IMR-90 (cell line): ENCODE measurements at regions not wholly inside any gene's neighbourhood (a gene's known extent, or its start where the extent isn't known, plus 50 kb on each side); places are given as distances from the start of the nearest gene placed in this dataset.

ENCODE experiments used
- ATAC-seq: fragments of 200-7000 bp; cut with Tn5 transposase; 2 replicates; pipeline ENCODE4 v1.9.1; 2020; ENCODE audit warnings: low read depth, mild to moderate bottlenecking, moderate library complexity
- BruUV-seq: library from RNA; stranded (reverse); fragments of 400-500 nt; replicated peaks from 2 replicates; lab custom pipeline; 2021; lab: Mats Ljungman, UMichigan
- CTCF ChIA-PET: fragments of 300-600 bp; formaldehyde crosslinking; extraction: SDS; loops from one replicate; lab custom pipeline; 2021; ENCODE audit warnings: antibody characterized with exemption; lab: Yijun Ruan, JAX
- POLR2A ChIA-PET: fragments of 300-600 bp; sonication (Branson Sonifier 250); formaldehyde crosslinking; loops from one replicate; lab custom pipeline; 2022; ENCODE audit warnings: antibody characterized with exemption; ENCODE audit not compliant: unreplicated experiment; lab: Charles Lee
- DNase-seq: peaks from one replicate; pipeline ENCODE4 v3.0.0; 2013
- H2AFZ ChIP-seq: replicated peaks from 2 replicates; pipeline ENCODE3; 2013; ENCODE audit warnings: low read length, mild to moderate bottlenecking; ENCODE audit not compliant: poor library complexity
- H2AK5ac ChIP-seq: 2 replicates; pipeline ENCODE4 v1.6.1; 2013; ENCODE audit warnings: low read depth, low read length, inconsistent platforms
- H2AK9ac ChIP-seq: replicated peaks from 2 replicates; pipeline ENCODE3; 2013; ENCODE audit warnings: mild to moderate bottlenecking, low read depth, low read length, moderate library complexity; ENCODE audit not compliant: poor library complexity
- H2BK120ac ChIP-seq: 2 replicates; pipeline ENCODE4 v1.6.1; 2013; ENCODE audit warnings: low read depth, low read length, inconsistent platforms
- H2BK15ac ChIP-seq: 3 replicates; pipeline ENCODE4 v1.6.1; 2013; ENCODE audit warnings: low read depth, low read length, inconsistent platforms
- H2BK20ac ChIP-seq: 2 replicates; pipeline ENCODE4 v1.6.1; 2013; ENCODE audit warnings: low read depth, mild to moderate bottlenecking, inconsistent platforms, low read length, moderate library complexity
- H2BK5ac ChIP-seq: 2 replicates; pipeline ENCODE4 v1.6.1; 2013; ENCODE audit warnings: mild to moderate bottlenecking, low read depth, low read length, inconsistent platforms; ENCODE audit not compliant: poor library complexity, severe bottlenecking
- H3K14ac ChIP-seq: replicated peaks from 2 replicates; pipeline ENCODE4 v1.6.1; 2013; ENCODE audit warnings: low read depth, low read length, inconsistent platforms
- H3K18ac ChIP-seq: 2 replicates; pipeline ENCODE4 v1.6.1; 2013; ENCODE audit warnings: low read depth, low read length, control low read depth
- H3K23ac ChIP-seq: 2 replicates; pipeline ENCODE4 v1.6.1; 2013; ENCODE audit warnings: low read depth, low read length, inconsistent platforms
- H3K27ac ChIP-seq: 2 replicates; pipeline ENCODE4 v1.5.1; 2013; ENCODE audit warnings: mild to moderate bottlenecking, control low read depth, low read length; ENCODE audit not compliant: insufficient read depth
- H3K27me3 ChIP-seq: 2 replicates; pipeline ENCODE4 v1.6.1; 2013; ENCODE audit warnings: low read length; ENCODE audit not compliant: control insufficient read depth, insufficient read depth
- H3K36me3 ChIP-seq: 2 replicates; pipeline ENCODE4 v1.6.1; 2013; ENCODE audit warnings: low read length, mixed read lengths; ENCODE audit not compliant: control insufficient read depth, insufficient read depth
- H3K4ac ChIP-seq: 2 replicates; pipeline ENCODE4 v1.6.1; 2013; ENCODE audit warnings: low read depth, low read length, inconsistent platforms
- H3K4me1 ChIP-seq: 2 replicates; pipeline ENCODE4 v1.6.1; 2013; ENCODE audit warnings: low read length, mixed read lengths; ENCODE audit not compliant: control insufficient read depth, insufficient read depth
- H3K4me2 ChIP-seq: 2 replicates; pipeline ENCODE4 v1.6.1; 2013; ENCODE audit warnings: low read depth, mild to moderate bottlenecking, control low read depth, low read length, moderate library complexity
- H3K4me3 ChIP-seq: 2 replicates; pipeline ENCODE4 v1.5.1; 2013; ENCODE audit warnings: low read depth, mild to moderate bottlenecking, control low read depth, low read length, moderate library complexity; ENCODE audit not compliant: insufficient read depth
- H3K56ac ChIP-seq: 2 replicates; pipeline ENCODE4 v1.6.1; 2013; ENCODE audit warnings: low read length, inconsistent platforms; ENCODE audit not compliant: insufficient read depth; ENCODE audit errors: extremely low read depth
- H3K79me1 ChIP-seq, 2 experiments: 2 replicates each; pipeline ENCODE4 v1.6.1; 2013; ENCODE audit warnings: low read length in 2 of 2, inconsistent platforms in 1 of 2, low read depth in 1 of 2
- H3K9ac ChIP-seq: 2 replicates; pipeline ENCODE4 v1.6.1; 2013; ENCODE audit warnings: low read depth, low read length, control low read depth
- H3K9me1 ChIP-seq: 2 replicates; pipeline ENCODE4 v1.6.1; 2013; ENCODE audit warnings: low read length, inconsistent platforms; ENCODE audit not compliant: insufficient read depth
- H3K9me3 ChIP-seq: 2 replicates; pipeline ENCODE4 v1.6.1; 2013; ENCODE audit warnings: low read length; ENCODE audit not compliant: control insufficient read depth, insufficient read depth
- H4K20me1 ChIP-seq: 2 replicates; pipeline ENCODE4 v1.6.1; 2013; ENCODE audit warnings: low read length, inconsistent platforms; ENCODE audit not compliant: insufficient read depth
- H4K5ac ChIP-seq: 2 replicates; pipeline ENCODE4 v1.6.1; 2013; ENCODE audit warnings: mild to moderate bottlenecking, low read depth, low read length, control low read depth
- H4K8ac ChIP-seq, 2 experiments: 2 replicates each; pipeline ENCODE4 v1.6.1; 2013; ENCODE audit warnings: low read depth in 2 of 2, low read length in 2 of 2, control low read depth in 1 of 2, inconsistent platforms in 1 of 2
- H4K91ac ChIP-seq: 2 replicates; pipeline ENCODE4 v1.6.1; 2013; ENCODE audit warnings: low read depth, low read length, inconsistent platforms; ENCODE audit not compliant: insufficient read depth
- BHLHE40 ChIP-seq: fragments of 150-350 bp; IDR thresholded peaks from 2 replicates; pipeline ENCODE4 v1.6.1; 2016; ENCODE audit warnings: mild to moderate bottlenecking, low read depth, low read length
- CHD1 ChIP-seq: IDR thresholded peaks from 2 replicates; pipeline ENCODE4 v1.6.1; 2012; ENCODE audit warnings: low read depth, low read length, improper control_type of control experiment
- CTCF ChIP-seq: conservative IDR thresholded peaks from 2 replicates; pipeline ENCODE4 v1.5.1; 2012; ENCODE audit warnings: mild to moderate bottlenecking, low read depth, low read length, improper control_type of control experiment
- ELK1 ChIP-seq: fragments of 150-350 bp; IDR thresholded peaks from 2 replicates; pipeline ENCODE4 v1.6.1; 2016; ENCODE audit warnings: low read depth, mild to moderate bottlenecking, low read length, moderate library complexity, borderline replicate concordance
- FOS ChIP-seq: fragments of 150-350 bp; IDR thresholded peaks from 2 replicates; pipeline ENCODE4 v1.6.1; 2016; ENCODE audit warnings: low read depth, low read length
- MAZ ChIP-seq: IDR thresholded peaks from 2 replicates; pipeline ENCODE4 v1.6.1; 2012; ENCODE audit warnings: low read depth, mild to moderate bottlenecking, low read length, improper control_type of control experiment, moderate library complexity, borderline replicate concordance
- MXI1 ChIP-seq: IDR thresholded peaks from 2 replicates; pipeline ENCODE4 v1.6.1; 2012; ENCODE audit warnings: low read depth, mild to moderate bottlenecking, low read length, moderate library complexity, borderline replicate concordance
- NFE2L2 ChIP-seq: fragments of 150-350 bp; IDR thresholded peaks from 2 replicates; pipeline ENCODE4 v1.6.1; 2016; ENCODE audit warnings: low read depth, mild to moderate bottlenecking, low read length
- POLR2A ChIP-seq: IDR thresholded peaks from 2 replicates; pipeline ENCODE4 v1.6.1; 2012; ENCODE audit warnings: mild to moderate bottlenecking, low read depth, low read length
- RAD21 ChIP-seq: IDR thresholded peaks from 2 replicates; pipeline ENCODE4 v1.6.1; 2012; ENCODE audit warnings: low read length, improper control_type of control experiment
- RFX5 ChIP-seq: IDR thresholded peaks from 2 replicates; pipeline ENCODE4 v1.8.0; 2012; ENCODE audit warnings: low read depth, mild to moderate bottlenecking, low read length, moderate library complexity
- SMC3 ChIP-seq: fragments of 150-350 bp; IDR thresholded peaks from 2 replicates; pipeline ENCODE4 v1.6.1; 2016; ENCODE audit warnings: low read depth, mild to moderate bottlenecking, antibody characterized with exemption, low read length, moderate library complexity
- USF2 ChIP-seq: fragments of 150-350 bp; IDR thresholded peaks from 2 replicates; pipeline ENCODE4 v1.6.1; 2017; ENCODE audit warnings: mild to moderate bottlenecking, antibody characterized with exemption, low read length, low read depth
- WGBS, 2 experiments: methylation state at CpG; one replicate each; pipeline versions ENCODE4 v1.1.5 to v1.1.7; 2013; ENCODE audit warnings: missing lambda C conversion rate in 2 of 2; ENCODE audit not compliant: insufficient read length in 1 of 2; ENCODE audit errors: extremely low coverage in 2 of 2; 5-methylcytosine and 5-hydroxymethylcytosine counted together
- dilution Hi-C: fragments of 300-500 bp; cut with HindIII; formaldehyde crosslinking; loops from one replicate; pipeline ENCODE4 v1.14.3; 2018; ENCODE audit warnings: low sequenced_read_pairs; ENCODE audit not compliant: unreplicated experiment
- in situ Hi-C: fragments of 300-500 bp; cut with MboI; formaldehyde crosslinking; loops from 3 replicates; pipeline ENCODE4 v1.14.3; 2019; ENCODE audit warnings: low sequenced_read_pairs, inconsistent platforms, mixed read lengths
- intact Hi-C: fragments of 100-400 bp; cut with micrococcal nuclease; formaldehyde crosslinking; loops from 2 replicates; pipeline ENCODE4 v1.10.0; 2022

- TF ChIP-seq BHLHE40 (no peak), SMC3 (no peak), USF2 (no peak), FOS (no peak), RFX5 (no peak), ELK1 (no peak), MAZ (no peak), NFE2L2 (no peak), CHD1 (no peak), RAD21 (no peak), CTCF (no peak), MXI1 (no peak), POLR2A (no peak)
- Histone ChIP-seq H3K79me1 (no peaks in the 10 kb centered on the region), H2BK5ac (no peak overlapping the region), H3K27me3 (peaks cover 2% of the 10 kb centered on the region; the same call in 1 of the 2 replicates), H2BK120ac (no peak overlapping the region), H2AK5ac (no peak overlapping the region), H3K9ac (no peak overlapping the region), H3K4me2 (no peak overlapping the region), H2BK15ac (no peak overlapping the region), H3K9me3 (no peaks in the 10 kb centered on the region), H3K9me1 (no peaks in the 10 kb centered on the region), H3K56ac (no peak overlapping the region), H3K36me3 (no peaks in the 10 kb centered on the region), H3K14ac (no peak overlapping the region), H3K4ac (no peak overlapping the region), H3K4me3 (no peak overlapping the region), H3K18ac (no peak overlapping the region), H3K23ac (no peak overlapping the region), H4K91ac (no peak overlapping the region), H2BK20ac (no peak overlapping the region), H4K8ac (no peak overlapping the region), H4K20me1 (no peaks in the 10 kb centered on the region), H3K27ac (no peak overlapping the region), H3K4me1 (no peaks in the 10 kb centered on the region), H2AFZ (no peak overlapping the region), H2AK9ac (no peak overlapping the region), H4K5ac (no peak overlapping the region)
- WGBS, 2 experiments = no CpG with 5 or more reads among the region's 5 CpGs
- no TSS peak for BruUV-seq
- ChIA-PET CTCF (no interaction called here), POLR2A (no interaction called here)
- in situ Hi-C loops = no loop called here
- dilution Hi-C loops = no loop called here
- DNase-seq (no peak), ATAC-seq (no peak)
- intact Hi-C loops = no loop called here
Observed at GRCh38 chr6:8225113-8225512, 122.8 kb upstream of the EEF1E1 start.
